ENCODE measurements at regions not wholly inside any gene's neighbourhood (a gene's known extent, or its start where the extent isn't known, plus 50 kb on each side); places are given as distances from the start of the nearest gene placed in this dataset.

DNA sequence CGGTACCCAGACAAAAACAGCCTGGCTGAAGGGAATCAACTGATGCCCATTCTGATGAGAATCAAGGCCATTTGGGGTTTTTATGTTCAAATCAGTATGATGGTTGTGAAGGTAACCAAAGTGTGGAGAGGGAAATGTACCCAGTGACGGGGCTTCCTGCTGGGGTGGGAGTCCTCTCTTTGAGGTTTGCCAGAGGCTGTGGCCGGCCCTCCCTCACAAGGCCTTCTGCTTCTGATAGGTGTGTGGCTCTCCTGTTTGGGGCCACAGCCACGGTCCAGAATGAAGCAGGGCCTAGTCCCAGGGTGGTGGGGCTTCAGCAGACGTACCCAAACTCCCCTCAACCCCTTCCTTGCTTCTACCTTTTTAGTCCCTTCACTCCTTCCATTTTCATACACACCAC lies 86.7 kb upstream of the NAA20 start:
- TF ChIP-seq, protein P1, sequence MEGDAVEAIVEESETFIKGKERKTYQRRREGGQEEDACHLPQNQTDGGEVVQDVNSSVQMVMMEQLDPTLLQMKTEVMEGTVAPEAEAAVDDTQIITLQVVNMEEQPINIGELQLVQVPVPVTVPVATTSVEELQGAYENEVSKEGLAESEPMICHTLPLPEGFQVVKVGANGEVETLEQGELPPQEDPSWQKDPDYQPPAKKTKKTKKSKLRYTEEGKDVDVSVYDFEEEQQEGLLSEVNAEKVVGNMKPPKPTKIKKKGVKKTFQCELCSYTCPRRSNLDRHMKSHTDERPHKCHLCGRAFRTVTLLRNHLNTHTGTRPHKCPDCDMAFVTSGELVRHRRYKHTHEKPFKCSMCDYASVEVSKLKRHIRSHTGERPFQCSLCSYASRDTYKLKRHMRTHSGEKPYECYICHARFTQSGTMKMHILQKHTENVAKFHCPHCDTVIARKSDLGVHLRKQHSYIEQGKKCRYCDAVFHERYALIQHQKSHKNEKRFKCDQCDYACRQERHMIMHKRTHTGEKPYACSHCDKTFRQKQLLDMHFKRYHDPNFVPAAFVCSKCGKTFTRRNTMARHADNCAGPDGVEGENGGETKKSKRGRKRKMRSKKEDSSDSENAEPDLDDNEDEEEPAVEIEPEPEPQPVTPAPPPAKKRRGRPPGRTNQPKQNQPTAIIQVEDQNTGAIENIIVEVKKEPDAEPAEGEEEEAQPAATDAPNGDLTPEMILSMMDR (IDR thresholded peaks at IDR 0.05), result no peak
- no peak for TF ChIP-seq POLR2A (IDR thresholded peaks at IDR 0.05)
